Psoas muscle (tissue), 7 donors: ENCODE measurements at regions not wholly inside any gene's neighbourhood (a gene's known extent, or its start where the extent isn't known, plus 50 kb on each side); places are given as distances from the start of the nearest gene placed in this dataset.

Experiments used
- ATAC-seq, 4 donors: fragments of 200-7000 bp; cut with Tn5 transposase; one replicate each; pipeline ENCODE4 v1.9.1; 2020; ENCODE audit warnings: moderate library complexity in 3 of 4, mild to moderate bottlenecking in 2 of 4
- DNase-seq, 2 donors: peaks; one replicate each; pipeline ENCODE4 v3.0.0-alpha.2; 2020
- H3K27ac ChIP-seq: fragments of 200-600 bp; one replicate; pipeline ENCODE4 v1.8.0; 2022
- H3K27me3 ChIP-seq, 3 donors: fragments of 200-600 bp in 1 of 3; one replicate each; pipeline versions ENCODE4 v1.6.1 to v1.8.0; 2013 to 2022; ENCODE audit warnings: low read length in 2 of 3, mild to moderate bottlenecking in 2 of 3, moderate library complexity in 1 of 3; ENCODE audit not compliant: insufficient read depth in 3 of 3
- H3K36me3 ChIP-seq, 2 donors: fragments of 200-600 bp in 1 of 2; one replicate each; pipeline versions ENCODE4 v1.6.1 to v1.8.0; 2013 to 2022; ENCODE audit warnings: low read depth in 1 of 2, mild to moderate bottlenecking in 1 of 2, moderate library complexity in 1 of 2; ENCODE audit not compliant: insufficient read depth in 1 of 2
- H3K4me1 ChIP-seq: fragments of 200-600 bp; one replicate; pipeline ENCODE4 v1.8.0; 2022
- H3K4me3 ChIP-seq: fragments of 200-600 bp; one replicate; pipeline ENCODE4 v1.8.0; 2022; ENCODE audit warnings: mild to moderate bottlenecking
- H3K9me3 ChIP-seq: fragments of 200-600 bp; one replicate; pipeline ENCODE4 v1.8.0; 2022
- CTCF ChIP-seq: fragments of 200-600 bp; IDR thresholded peaks from one replicate; pipeline ENCODE4 v1.8.0; 2022; ENCODE audit warnings: antibody characterized with exemption
- WGBS, 3 donors: extraction: QIAGEN DNeasy Blood & Tissue Kit; methylation state at CpG; one replicate each; pipeline versions ENCODE4 v1.1.6 to v1.1.7; 2013; 5-methylcytosine and 5-hydroxymethylcytosine counted together
- intact Hi-C, 2 donors: fragments of 100-400 bp; cut with DNase I; formaldehyde crosslinking; loops; one replicate each; pipeline versions ENCODE4 v1.11.0 to v1.14.2; 2022
- donor health status: healthy with polysubstance abuse.
- donor health status: DM: no; HTN: no; CAD: no; lungs with moderate emphysema.
- donor health status: Bipolar disorder and iron deficiency.
- donor health status: healthy.
- donor health status: DM: yes; HTN: yes; CAD: no.
- donor health status: DM: no; HTN: no; CAD: no.
- donor health status: DM: yes; HTN: yes; CAD: no.

GRCh38 chr5:89425062-89425461 lies 542.1 kb upstream of the MEF2C start:
- no peak overlapping the region for H3K4me3 ChIP-seq
- H3K27me3 ChIP-seq, result no peaks in the 10 kb centered on the region
- no peak for TF ChIP-seq CTCF
- intact Hi-C loops, result loop anchor here in 1 of 2 donors (10.0 kb wide), 1 partner anchor 140 kb away; no protein-coding TSS in a partner anchor
- H3K36me3 ChIP-seq, result no peaks in the 10 kb centered on the region
- no peak for DNase-seq
- 84 to 89% (median 89%) methylated on average over 3 of the region's 3 CpGs for WGBS, 3 donors
- peaks cover 5% of the 10 kb centered on the region for H3K9me3 ChIP-seq
- H3K4me1 ChIP-seq, result no peaks in the 10 kb centered on the region
- ATAC-seq, result no peak
- no peak overlapping the region for H3K27ac ChIP-seq

DNA sequence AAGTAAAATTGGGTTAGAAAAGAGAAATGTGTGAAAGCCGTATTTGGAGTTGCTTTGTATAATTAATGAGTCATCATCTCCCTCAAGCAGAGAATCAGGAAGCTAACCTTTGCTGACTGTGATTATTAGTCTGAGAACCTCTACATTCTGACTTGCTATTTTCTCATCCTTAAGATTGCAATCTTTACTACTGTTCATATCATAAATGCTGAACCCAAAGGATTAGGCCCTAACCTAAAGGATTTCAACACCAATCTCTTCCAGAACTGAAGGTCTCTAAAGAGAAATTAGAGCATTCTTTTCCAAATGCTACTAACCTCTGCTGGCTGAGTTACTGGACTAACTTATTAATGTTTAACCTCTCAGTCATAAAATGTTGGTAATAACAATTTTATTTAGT lies 538.1 kb upstream of the MEF2C start:
- Histone ChIP-seq H3K27ac (no peak overlapping the region), H3K36me3 (no peaks in the 10 kb centered on the region), H3K9me3 (peaks cover 5% of the 10 kb centered on the region), H3K27me3 (no peaks in the 10 kb centered on the region), H3K4me3 (no peak overlapping the region), H3K4me1 (no peaks in the 10 kb centered on the region)
- TF ChIP-seq CTCF, result no peak
- intact Hi-C loops, result loop anchor here in 1 of 2 donors (10.0 kb wide), 1 partner anchor 136 kb away; no protein-coding TSS in a partner anchor
- 30 to 63% (median 49%) methylated on average over 1 of the region's 1 CpG for WGBS, 3 donors
- ATAC-seq, result no peak
- DNase-seq, result no peak

GRCh38 chr5:89418407-89419085 lies 535.6 kb upstream of the MEF2C start:
- no peak overlapping the region for H3K27ac ChIP-seq
- H3K36me3 ChIP-seq, result no peaks in the 10 kb centered on the region
- intact Hi-C loops, result no loop called here
- peaks cover 5% of the 10 kb centered on the region for H3K9me3 ChIP-seq
- no peaks in the 10 kb centered on the region for H3K4me1 ChIP-seq
- DNase-seq, result no peak
- no peaks in the 10 kb centered on the region for H3K27me3 ChIP-seq
- ATAC-seq, result no peak
- WGBS, 3 donors, result 81 to 85% (median 82%) methylated on average over 3 of the region's 3 CpGs
- no peak for TF ChIP-seq CTCF
- no peak overlapping the region for H3K4me3 ChIP-seq

- no peak for ATAC-seq
- H3K4me3 ChIP-seq, result no peak overlapping the region
- no peak for TF ChIP-seq CTCF
- intact Hi-C loops, result no loop called here
- DNase-seq, result peak in 1 of 2 donors; percentile 11
- no peaks in the 10 kb centered on the region for H3K27me3 ChIP-seq
- no peak overlapping the region for H3K27ac ChIP-seq
- H3K9me3 ChIP-seq, result no peaks in the 10 kb centered on the region
- WGBS, 3 donors, result 66 to 97% (median 97%) methylated on average over 2 of the region's 2 CpGs
- H3K4me1 ChIP-seq, result no peaks in the 10 kb centered on the region
- no peaks in the 10 kb centered on the region for H3K36me3 ChIP-seq
Measured at GRCh38 chr5:89417990-89418389, 535.0 kb upstream of the MEF2C start.

DNA sequence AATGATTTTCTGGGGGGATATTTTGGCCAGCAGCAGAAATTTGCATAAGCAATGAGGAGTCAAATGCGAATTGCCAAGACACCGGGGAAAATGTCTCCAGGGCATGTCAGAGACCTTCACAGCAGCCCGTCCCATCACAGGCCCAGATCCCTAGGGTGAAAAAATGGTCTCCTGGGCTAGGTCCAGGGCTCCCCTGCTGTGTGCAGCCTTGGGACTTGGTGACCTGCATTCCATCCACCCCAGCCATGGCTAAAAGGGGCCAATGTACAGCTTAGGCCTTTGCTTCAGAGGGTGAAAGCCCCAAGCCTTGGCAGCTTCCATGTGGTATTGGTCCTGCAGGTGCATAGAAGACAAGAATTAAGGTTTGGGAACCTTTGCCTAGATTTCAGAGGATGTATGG lies 534.5 kb upstream of the MEF2C start:
- DNase-seq (peak in 1 of 2 donors; percentile 15), ATAC-seq (no peak)
- intact Hi-C loops, result no loop called here
- Histone ChIP-seq H3K4me1 (no peaks in the 10 kb centered on the region), H3K4me3 (no peak overlapping the region), H3K36me3 (no peaks in the 10 kb centered on the region), H3K27me3 (no peaks in the 10 kb centered on the region), H3K9me3 (no peaks in the 10 kb centered on the region), H3K27ac (no peak overlapping the region)
- 91 to 99% (median 97%) methylated on average over 3 of the region's 3 CpGs for WGBS, 3 donors
- TF ChIP-seq CTCF, result no peak
